ENCODE measurements at regions not wholly inside any gene's neighbourhood (a gene's known extent, or its start where the extent isn't known, plus 50 kb on each side); places are given as distances from the start of the nearest gene placed in this dataset.
"Not testable (repeated sequence)": the region's sequence is repeated elsewhere in the genome, so short reads cannot be mapped to it uniquely, and the experiment has no call there.

DNA sequence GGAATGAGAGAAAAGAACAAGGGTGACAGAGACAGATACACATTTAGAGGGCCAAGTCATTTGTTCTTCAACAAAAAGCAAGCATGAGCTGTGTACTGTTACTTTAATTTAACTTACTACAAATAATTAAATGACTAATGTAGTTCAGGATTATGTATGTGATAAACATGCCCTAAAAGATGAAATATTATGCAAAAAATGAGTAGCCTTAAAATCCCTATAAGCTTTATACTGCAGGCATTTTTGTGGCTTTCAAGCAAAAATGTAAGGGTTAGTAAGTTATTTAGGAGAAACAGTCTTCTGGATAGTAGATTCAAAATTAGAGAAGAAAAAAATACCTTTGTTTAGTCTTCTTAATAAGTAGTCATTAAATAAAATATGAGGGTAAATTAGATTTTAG, 431.2 kb downstream of the CSNK1G3 start:
- TF ChIP-seq POLR2A (IDR thresholded peaks at IDR 0.05; ENCODE audit: low read depth, low read length), result no peak
- no peak for DNase-seq (ENCODE audit: insufficient read length, low spot score)
- FAIRE-seq, result no peak

DNA sequence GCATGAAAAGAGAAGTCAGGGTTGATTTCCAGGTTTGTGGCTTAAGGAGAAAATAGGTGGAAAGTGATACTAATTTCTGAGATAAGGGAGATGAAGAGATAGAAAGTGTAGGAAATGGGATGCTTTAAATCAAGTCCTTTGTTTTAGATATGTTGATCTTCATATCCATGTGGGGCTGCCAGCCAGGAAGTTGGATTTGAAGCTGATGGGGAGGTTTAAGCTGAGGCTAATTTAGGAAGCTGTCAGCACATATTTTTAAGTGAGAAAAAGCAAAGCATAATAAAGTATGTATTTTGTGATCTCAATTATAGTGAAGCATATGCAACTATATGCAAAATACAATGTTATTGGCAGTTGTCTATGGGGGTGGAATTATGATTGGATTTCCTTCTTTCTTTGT, 428.4 kb downstream of the CSNK1G3 start:
- FAIRE-seq (no peak), DNase-seq (ENCODE audit: insufficient read length, low spot score) (no peak)
- TF ChIP-seq POLR2A (IDR thresholded peaks at IDR 0.05; ENCODE audit: low read depth, low read length), result no peak

DNA sequence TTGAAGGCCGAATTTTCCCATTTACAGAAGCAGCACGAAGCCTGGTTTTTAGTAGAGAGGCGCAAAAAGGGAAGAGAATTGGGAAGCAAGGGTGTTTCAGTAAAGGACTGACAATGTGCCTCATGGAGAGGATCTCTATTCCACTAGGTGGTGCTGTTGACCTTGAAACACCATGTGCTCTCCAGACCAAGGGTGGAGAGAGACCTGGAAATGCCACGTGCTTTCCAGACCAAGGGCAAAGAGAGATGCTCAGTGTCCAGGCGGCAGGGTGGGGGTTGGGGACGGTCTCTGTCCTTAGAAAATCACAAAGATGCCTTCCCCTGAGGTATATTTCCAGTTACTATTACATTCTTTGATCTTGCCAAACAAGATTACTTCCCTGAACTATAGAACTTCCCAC, 425.3 kb downstream of the CSNK1G3 start:
- DNase-seq (ENCODE audit: insufficient read length, low spot score) (no peak), FAIRE-seq (peak; percentile 95)

DNA sequence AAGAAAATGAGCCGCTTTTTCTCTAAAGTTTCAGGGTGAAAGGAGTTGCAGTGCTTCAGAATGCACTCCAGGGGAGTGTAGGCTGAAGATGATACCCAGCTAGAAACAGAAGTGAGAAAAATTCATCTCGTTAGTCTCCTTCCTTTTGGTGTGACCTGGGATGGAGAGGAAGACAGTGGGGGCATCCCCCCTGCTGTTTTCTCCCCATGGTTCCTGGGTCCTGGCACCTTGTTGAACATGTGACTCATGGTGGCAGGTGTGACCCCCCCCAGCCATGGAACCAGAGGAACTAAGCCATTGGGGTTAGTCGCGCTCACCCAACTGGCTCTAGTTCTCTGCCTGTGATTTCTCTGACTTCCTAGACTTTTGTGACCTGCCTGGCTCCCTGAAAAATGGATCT, 424.6 kb downstream of the CSNK1G3 start:
- FAIRE-seq (no peak), DNase-seq (ENCODE audit: insufficient read length, low spot score) (no peak)
- no peak for TF ChIP-seq POLR2A (IDR thresholded peaks at IDR 0.05; ENCODE audit: low read depth, low read length)

More for the DNA sequence above, 425.3 kb downstream of the CSNK1G3 start:
- TF ChIP-seq POLR2A (IDR thresholded peaks at IDR 0.05; ENCODE audit: low read depth, low read length), result no peak

DNA sequence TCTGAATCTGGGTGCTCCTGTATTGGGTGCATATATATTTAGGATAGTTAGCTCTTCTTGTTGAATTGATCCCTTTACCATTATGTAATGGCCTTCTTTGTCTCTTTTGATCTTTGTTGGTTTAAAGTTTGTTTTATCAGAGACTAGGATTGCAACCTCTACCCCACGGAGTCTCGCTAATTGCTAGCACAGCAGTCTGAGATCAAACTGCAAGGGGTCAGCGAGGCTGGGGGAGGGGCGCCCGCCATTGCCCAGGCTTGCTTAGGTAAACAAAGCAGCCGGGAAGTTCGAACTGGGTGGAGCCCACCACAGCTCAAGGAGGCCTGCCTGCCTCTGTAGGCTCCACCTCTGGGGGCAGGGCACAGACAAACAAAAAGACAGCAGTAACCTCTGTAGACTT, 421.8 kb downstream of the CSNK1G3 start:
- not testable (repeated sequence) for FAIRE-seq; DNase-seq (ENCODE audit: insufficient read length, low spot score)

DNA sequence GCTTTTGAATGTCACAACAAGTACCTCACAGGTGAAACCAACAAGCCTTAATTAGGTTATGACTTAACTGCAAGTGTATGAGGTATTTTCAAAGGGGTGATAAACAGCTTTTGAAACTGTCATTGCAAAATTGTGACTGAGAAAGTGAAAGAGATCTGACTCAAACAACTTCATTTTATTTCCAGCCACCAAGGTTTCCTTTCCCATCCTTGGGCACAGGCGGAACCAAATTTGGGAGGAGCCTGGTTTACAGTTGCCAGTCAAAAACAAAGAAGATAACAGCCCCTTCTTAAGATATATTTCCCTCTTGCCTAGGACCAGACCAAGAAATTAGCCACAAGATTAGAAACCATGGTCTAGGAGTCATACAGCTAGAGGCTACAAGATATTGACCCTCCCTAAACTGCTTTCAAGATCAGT, 417.1 kb downstream of the CSNK1G3 start:
- no peak for DNase-seq (ENCODE audit: insufficient read length, low spot score)
- FAIRE-seq, result no peak
- TF ChIP-seq POLR2A (IDR thresholded peaks at IDR 0.05; ENCODE audit: low read depth, low read length), result no peak

DNA sequence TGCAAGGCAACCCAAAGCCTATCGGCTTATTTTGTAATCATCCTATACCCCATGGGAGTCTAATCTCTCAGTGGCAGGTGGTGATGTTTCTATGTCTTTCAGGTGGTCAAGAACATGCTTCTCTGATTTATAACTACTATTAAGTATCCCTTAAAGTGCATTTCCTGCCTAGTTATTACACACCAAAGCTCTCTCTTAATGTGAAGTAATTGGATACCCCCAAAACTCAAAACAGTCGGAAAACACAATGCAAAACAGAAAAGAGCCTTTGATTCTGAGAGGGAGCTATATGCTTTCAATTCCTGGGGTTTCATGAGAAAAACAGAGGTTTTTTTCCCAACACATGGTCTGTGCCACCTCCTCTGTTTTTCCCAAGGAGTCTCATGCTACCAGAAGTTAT, 416.4 kb downstream of the CSNK1G3 start:
- no peak for TF ChIP-seq POLR2A (IDR thresholded peaks at IDR 0.05; ENCODE audit: low read depth, low read length)
- DNase-seq (ENCODE audit: insufficient read length, low spot score), result no peak
- no peak for FAIRE-seq

DNA sequence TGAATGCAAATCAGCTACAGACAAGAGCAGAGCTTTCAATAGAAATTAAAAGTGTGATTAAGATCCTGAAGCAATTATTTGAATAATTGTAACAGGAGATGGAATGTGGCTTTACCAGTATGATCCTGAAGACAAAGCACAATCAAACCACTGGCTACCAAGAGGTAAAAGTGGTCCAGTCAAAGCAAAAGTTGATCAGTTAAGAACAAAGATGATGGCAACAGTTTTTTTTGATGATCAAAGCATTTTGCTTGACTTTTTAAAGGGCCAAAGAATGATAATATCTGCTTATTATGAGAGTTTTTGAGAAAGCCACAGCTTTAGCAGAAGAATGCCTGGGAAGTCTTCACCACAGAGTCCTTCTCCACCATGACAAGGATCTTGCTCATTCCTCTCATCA, 409.2 kb downstream of the CSNK1G3 start:
- DNase-seq (ENCODE audit: insufficient read length, low spot score), result no peak
- FAIRE-seq, result no peak
- no peak for TF ChIP-seq POLR2A (IDR thresholded peaks at IDR 0.05; ENCODE audit: low read depth, low read length)

DNA sequence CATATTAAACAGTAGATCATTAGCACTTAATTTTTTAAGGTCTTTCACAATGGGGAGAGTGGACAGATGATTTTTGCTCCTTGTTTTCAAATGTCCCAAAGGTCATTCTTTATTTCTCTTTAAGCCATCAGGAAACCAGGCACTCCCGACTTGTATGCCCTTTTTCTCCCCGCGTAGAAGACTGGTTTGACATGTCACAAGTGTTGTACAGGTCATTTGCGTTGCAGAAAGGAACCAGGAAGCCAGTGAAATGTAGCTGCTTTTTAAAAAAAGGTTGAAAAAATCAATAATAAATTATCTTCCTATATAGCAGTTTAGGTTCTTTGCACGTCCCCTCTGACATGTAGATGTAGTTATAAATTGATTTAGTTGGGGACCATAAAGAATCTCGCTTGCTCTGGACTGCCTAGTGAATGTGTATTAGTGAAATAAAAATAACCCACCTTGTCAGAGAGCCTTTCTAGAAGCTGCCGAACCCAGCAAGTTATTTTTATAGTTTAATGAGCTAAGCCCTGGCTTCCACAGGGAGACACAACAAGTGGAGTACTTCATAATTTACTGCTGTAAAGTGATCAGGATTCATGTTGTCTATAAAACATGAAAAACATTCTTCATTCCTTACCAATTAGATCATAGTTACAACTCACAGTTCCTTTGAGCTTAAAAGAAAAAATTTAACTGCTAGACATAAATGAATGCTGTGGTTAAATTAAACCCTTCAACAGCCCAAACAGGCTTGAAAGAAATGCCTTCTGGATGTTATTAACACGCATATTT, 404.6 kb downstream of the CSNK1G3 start:
- no peak for TF ChIP-seq POLR2A (IDR thresholded peaks at IDR 0.05; ENCODE audit: low read depth, low read length)
- DNase-seq (ENCODE audit: insufficient read length, low spot score), result no peak
- no peak for FAIRE-seq

DNA sequence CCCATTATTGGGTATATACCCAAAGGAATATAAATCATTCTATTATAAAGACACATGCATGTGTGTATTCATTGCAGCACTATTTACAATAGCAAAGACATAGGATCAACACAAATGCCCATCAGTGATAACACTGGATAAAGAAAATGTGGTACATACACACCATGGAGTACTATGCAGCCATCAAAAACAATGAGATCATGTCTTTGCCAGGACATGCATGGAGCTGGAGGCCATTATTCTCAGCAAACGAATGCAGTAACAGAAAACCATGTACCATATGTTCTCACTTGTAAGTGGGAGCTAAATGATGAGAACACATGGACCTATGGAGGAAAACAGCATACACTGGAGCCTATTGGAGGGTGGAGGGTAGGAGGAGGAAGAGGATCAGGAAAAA, 402.4 kb downstream of the CSNK1G3 start:
- DNase-seq (ENCODE audit: insufficient read length, low spot score) (no peak), FAIRE-seq (no peak)
- no peak for TF ChIP-seq POLR2A (IDR thresholded peaks at IDR 0.05; ENCODE audit: low read depth, low read length)

DNA sequence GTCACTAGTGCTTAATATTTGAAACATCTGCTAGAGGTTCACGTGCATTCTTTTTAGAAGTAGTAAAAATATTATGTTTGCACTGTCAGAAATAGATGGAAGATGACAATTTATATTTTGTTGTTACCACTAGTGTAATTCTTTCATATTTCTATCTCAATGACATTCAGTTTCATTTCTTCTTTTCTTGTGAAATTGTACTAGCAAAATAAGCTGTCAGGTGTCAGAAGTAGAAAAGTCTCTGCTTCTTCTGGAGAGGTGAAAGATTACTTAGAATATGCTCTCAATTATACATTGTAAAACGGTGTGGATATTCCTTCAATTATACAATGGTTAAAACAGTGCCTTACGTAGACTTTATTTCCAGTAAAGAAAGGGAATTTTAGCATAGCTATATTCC, 395.4 kb downstream of the CSNK1G3 start:
- no peak for TF ChIP-seq POLR2A (IDR thresholded peaks at IDR 0.05; ENCODE audit: low read depth, low read length)
- DNase-seq (ENCODE audit: insufficient read length, low spot score) (no peak), FAIRE-seq (no peak)

DNA sequence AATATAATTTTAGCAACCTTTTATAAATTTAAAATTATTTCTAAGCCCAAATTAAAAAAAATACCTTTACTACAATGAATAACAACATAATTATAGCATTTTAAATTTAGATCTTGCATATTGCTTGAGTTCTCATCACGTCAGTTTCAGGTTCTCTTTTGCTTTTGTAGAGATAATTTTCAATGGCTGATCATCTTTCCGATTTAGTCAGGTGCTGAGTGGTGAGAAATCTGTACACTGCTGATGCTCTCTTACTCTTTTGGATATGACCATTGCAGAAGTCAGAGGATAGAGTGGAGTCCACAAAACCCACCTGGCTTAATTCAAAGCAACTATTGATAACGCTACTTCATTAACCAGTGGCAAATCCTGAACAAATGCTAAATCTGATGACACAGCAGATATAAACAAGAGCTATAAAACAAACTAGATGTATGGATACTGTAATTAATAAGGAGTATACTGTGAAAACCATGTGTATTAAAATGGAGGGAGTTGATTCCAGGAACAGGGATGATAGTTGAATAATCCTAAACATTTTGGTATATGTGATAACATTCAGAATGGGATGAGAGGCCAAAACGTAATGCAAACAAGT, 394.8 kb downstream of the CSNK1G3 start:
- no peak for TF ChIP-seq POLR2A (IDR thresholded peaks at IDR 0.05; ENCODE audit: low read depth, low read length)
- FAIRE-seq, result no peak

DNA sequence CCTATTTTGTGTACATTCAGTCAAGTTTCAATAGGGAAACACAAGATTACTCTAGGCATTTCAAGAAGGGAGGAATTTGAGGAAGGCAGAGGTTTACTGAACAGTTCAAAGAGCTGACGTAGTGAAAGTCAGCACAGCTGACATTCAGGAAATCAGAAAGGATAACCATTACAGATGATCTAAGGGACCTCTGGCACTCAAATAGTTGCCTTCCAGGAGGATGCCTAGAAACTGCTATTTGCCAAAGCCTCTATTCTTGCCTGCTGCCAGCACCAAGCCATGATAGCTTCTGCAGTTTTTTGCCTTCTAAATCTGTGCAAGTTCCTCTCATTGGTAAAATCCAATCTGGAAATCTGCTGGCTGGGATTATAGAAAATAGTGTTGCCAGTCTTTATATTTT, 373.1 kb downstream of the CSNK1G3 start:
- FAIRE-seq (no peak), DNase-seq (ENCODE audit: insufficient read length, low spot score) (no peak)
- TF ChIP-seq POLR2A (IDR thresholded peaks at IDR 0.05; ENCODE audit: low read depth, low read length), result no peak

More for the DNA sequence above, 394.8 kb downstream of the CSNK1G3 start:
- DNase-seq (ENCODE audit: insufficient read length, low spot score), result no peak

DNA sequence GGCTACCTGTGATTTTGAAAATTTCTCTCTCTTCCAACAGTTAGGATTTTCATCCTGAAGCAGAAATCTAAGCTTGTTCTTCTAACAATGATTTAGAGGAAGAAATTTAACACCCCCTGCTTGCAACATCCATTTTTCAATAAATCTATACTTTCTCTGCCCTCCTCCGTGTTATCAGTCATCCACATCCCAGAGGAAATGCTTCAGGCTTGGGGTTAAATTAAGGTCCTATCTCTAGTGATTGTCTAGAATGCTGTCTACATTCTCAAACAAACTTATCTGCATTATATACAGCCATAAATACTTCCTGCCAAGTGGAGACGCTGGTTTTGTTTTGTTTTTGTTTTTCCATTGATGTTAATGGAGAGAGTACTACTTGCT, 371.0 kb downstream of the CSNK1G3 start:
- TF ChIP-seq POLR2A (IDR thresholded peaks at IDR 0.05; ENCODE audit: low read depth, low read length), result no peak
- DNase-seq (ENCODE audit: insufficient read length, low spot score), result no peak
- FAIRE-seq, result no peak

DNA sequence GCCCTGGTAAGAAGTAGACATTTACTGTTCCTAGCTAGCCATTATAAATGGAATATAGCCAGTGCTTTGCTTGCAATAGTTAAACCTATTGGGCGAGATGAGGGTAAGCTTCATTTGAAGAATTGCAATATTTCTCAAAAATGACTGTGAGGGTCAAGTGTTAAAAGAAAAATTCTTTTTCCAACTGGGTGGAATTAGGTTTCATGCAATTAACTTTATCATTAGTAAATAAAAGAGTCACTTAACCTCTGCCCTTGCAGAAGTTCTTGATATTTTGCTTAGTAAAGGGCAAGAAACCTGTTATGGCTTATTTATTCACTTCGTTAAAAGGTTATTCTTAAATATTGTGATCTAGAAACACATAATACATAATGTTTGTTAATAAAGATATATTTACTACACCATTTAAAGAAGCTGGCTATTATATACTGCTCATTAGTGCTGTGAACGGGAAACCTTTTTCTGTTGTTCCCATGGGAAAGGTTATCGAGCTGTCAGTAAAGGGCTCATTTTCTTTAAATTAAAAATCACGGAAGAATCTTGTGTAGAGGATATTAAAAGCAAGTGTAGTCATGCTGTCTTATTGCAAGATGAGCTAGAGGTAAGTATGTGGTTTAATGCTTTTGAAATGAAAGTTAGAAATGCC, 370.5 kb downstream of the CSNK1G3 start:
- no peak for FAIRE-seq
- no peak for TF ChIP-seq POLR2A (IDR thresholded peaks at IDR 0.05; ENCODE audit: low read depth, low read length)
- no peak for DNase-seq (ENCODE audit: insufficient read length, low spot score)
